ENCODE measurements at regions not wholly inside any gene's neighbourhood (a gene's known extent, or its start where the extent isn't known, plus 50 kb on each side); places are given as distances from the start of the nearest gene placed in this dataset.
"Not testable (repeated sequence)": the region's sequence is repeated elsewhere in the genome, so short reads cannot be mapped to it uniquely, and the experiment has no call there.

DNA sequence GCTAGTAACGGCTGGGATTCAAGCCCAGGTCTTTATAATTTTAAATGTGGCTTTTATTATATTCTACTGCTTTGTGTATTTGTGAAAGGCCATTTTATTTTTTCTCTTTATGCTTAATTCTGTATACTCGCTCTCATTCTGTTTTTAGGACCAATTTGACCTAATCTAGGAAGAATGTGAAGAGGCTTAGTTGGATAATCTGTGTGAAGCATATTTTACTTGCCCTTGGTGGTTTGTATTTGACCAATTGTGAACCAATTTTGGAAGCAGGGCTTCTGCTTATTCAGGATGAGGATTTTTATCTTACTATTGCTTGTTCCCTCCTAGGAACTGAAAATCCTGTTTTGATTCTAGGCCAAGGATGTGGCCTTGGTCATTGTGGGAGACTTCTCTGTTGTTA is 113.1 kb downstream of the TTC6 start:
- 52 to 58% methylated on average over 2 of the region's 2 CpGs for WGBS, 2 donors
- peaks cover 0 to 35% (median 0%) of the 10 kb centered on the region in 7 donors for H3K27me3 ChIP-seq
- H3K36me3 ChIP-seq: no peaks in the 10 kb centered on the region
- no peak for DNase-seq
- no peak for ATAC-seq
- no peak overlapping the region for H3K4me3 ChIP-seq
- no peak overlapping the region for H3K27ac ChIP-seq
- TF ChIP-seq, protein P1, sequence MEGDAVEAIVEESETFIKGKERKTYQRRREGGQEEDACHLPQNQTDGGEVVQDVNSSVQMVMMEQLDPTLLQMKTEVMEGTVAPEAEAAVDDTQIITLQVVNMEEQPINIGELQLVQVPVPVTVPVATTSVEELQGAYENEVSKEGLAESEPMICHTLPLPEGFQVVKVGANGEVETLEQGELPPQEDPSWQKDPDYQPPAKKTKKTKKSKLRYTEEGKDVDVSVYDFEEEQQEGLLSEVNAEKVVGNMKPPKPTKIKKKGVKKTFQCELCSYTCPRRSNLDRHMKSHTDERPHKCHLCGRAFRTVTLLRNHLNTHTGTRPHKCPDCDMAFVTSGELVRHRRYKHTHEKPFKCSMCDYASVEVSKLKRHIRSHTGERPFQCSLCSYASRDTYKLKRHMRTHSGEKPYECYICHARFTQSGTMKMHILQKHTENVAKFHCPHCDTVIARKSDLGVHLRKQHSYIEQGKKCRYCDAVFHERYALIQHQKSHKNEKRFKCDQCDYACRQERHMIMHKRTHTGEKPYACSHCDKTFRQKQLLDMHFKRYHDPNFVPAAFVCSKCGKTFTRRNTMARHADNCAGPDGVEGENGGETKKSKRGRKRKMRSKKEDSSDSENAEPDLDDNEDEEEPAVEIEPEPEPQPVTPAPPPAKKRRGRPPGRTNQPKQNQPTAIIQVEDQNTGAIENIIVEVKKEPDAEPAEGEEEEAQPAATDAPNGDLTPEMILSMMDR (IDR thresholded peaks at IDR 0.05): no peak
- no peaks in the 10 kb centered on the region for H3K4me1 ChIP-seq
- H3K9me3 ChIP-seq: no peaks in the 10 kb centered on the region
- intact Hi-C loops (cut with DNase I): loop anchor here in 3 of 10 donors (2.0 to 10.0 kb wide), 3 partner anchors 164 to 166 kb away; no protein-coding TSS in a partner anchor

DNA sequence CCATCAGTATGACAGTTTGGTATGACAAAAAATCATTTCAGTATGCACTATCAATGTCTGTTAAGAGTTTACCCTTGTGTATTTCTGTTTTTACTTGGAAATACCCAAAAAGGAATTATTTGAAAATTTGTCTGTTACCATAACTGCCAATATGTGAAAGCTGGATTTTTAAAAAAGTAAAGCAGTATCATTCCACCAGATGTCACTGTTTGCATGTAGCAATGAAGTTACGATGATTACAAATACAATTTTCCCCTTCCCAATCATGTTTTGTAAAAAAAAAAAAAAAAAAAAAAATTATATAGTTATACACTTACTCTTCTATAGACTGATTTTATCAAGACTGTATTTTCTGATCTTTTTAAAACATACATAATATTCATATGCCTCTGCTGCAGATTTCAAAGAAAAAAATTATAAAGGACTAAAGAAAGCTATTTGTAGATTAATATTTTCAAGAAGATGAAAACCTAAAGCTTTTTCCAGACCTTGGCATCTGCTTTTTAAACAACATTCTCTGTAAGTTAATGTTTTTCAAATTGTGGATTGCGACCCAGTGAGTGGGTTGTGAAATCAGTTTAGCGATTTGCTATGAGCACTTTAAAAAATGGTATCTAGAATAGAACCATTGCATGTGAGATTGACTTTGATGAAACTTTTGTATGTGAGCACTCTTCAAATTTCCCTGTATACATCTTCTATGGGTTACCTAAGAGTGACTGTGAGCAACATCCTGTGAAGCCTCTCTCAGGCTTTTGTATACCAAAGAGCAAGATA is 114.2 kb downstream of the TTC6 start:
- no peak overlapping the region for H3K27ac ChIP-seq
- no peak for ATAC-seq
- DNase-seq: no peak
- no peaks in the 10 kb centered on the region for H3K36me3 ChIP-seq
- peaks cover 0 to 35% (median 0%) of the 10 kb centered on the region in 7 donors for H3K27me3 ChIP-seq
- TF ChIP-seq, protein P1 (IDR thresholded peaks at IDR 0.05): peak in 7 of 9 donors; percentile 18 to 54 (median 41)
- WGBS, 2 donors: 70 to 71% methylated on average over 3 of the region's 3 CpGs
- H3K4me1 ChIP-seq: no peaks in the 10 kb centered on the region
- H3K9me3 ChIP-seq: no peaks in the 10 kb centered on the region
- intact Hi-C loops (cut with DNase I): loop anchor here in 6 of 10 donors (2.0 to 10.0 kb wide), 3 partner anchors 163 to 165 kb away; no protein-coding TSS in a partner anchor
- H3K4me3 ChIP-seq: no peak overlapping the region

DNA sequence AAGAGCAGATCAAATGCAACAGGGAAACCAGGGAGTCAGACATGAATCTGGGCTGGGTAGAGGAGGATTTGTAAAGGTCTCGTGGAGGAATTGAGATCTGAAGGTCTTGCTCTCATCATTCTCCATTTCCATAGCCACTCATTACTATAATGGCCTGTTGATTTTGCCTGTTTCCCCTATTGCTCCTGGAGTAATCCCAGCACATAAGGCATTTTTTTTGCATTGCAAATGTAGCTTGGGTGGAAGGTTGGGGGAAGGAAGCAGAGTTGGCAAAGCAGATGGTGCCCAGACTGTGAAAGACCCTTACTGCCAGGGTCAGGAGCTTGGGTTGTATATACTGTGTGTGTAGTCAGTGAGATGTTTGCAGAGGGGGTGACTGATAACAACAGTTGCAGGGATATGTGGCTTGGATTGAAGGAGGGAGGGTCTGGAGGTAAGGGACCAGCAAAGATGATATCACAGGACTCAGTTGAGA is 116.0 kb downstream of the TTC6 start:
- DNase-seq: no peak
- Histone ChIP-seq H3K27ac (no peak overlapping the region), H3K9me3 (no peaks in the 10 kb centered on the region), H3K4me3 (no peak overlapping the region), H3K27me3 (peaks cover 0 to 18% (median 0%) of the 10 kb centered on the region in 7 donors), H3K4me1 (no peaks in the 10 kb centered on the region), H3K36me3 (no peaks in the 10 kb centered on the region)
- no peak for ATAC-seq
- WGBS, 2 donors: 58 to 67% methylated on average over 1 of the region's 1 CpG
- TF ChIP-seq, protein P1 (IDR thresholded peaks at IDR 0.05): no peak
- intact Hi-C loops (cut with DNase I): loop anchor here in 3 of 10 donors (5.0 kb wide), 1 partner anchor 161 kb away; no protein-coding TSS in a partner anchor

DNA sequence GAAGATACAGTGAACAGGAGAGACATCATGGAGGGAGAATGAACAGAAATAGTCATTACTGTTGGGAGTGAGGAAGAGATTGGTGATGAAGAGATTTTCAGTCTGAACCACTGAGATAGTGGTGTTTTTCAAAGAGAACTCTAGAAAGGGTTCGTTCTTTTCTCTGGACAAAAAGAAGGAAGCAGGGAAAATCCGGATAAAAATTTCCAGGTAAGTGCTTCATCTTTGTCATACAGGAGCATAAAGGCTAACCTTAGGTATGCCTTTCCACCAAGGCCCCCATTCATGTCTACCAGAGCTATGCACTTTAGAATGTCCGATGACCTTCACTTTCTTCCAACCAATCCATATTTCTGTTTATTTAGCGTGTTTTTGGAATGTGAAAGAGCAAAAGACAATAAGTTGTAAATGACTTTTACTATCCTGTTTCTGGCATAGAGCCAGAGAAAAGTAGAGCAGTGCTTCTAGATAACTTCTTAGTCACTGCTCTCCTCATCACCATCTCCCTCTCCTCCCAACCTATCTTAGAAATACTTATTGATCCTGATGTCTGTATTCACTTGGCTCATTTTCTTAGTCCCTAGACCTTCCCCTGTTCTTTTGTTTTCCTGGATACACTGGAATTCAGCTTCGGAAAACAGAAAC is 116.5 kb downstream of the TTC6 start:
- H3K4me1 ChIP-seq: no peaks in the 10 kb centered on the region
- H3K27ac ChIP-seq: no peak overlapping the region
- H3K9me3 ChIP-seq: no peaks in the 10 kb centered on the region
- intact Hi-C loops (cut with DNase I): loop anchor here in 3 of 10 donors (5.0 kb wide), 1 partner anchor 160 kb away; no protein-coding TSS in a partner anchor
- no peak for ATAC-seq
- 81 to 86% methylated on average over 5 of the region's 5 CpGs for WGBS, 2 donors
- DNase-seq: no peak
- no peaks in the 10 kb centered on the region for H3K36me3 ChIP-seq
- TF ChIP-seq, protein P1 (IDR thresholded peaks at IDR 0.05): no peak
- H3K4me3 ChIP-seq: no peak overlapping the region
- peaks cover 0 to 16% (median 0%) of the 10 kb centered on the region in 7 donors for H3K27me3 ChIP-seq

DNA sequence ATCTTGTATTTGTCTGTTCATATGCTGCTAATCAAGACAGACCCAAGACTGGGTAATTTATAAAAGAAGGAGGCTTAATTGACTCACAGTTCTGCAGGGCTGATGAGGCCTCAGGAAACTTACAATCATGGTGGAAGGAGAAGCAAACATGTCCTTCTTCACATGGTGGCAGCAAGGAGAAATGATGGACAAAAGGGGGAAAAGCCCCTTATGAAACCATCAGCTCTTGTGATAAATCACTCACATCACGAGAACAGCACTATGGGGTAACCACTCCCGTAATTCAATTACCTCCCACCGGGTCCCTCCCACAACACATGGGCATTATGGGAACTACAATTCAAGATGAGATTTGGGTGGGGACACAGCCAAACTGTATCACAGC is 117.0 kb downstream of the TTC6 start:
- not testable (repeated sequence) for H3K4me1 ChIP-seq, H3K36me3 ChIP-seq, DNase-seq, ATAC-seq, H3K27ac ChIP-seq, H3K4me3 ChIP-seq, H3K9me3 ChIP-seq
- intact Hi-C loops (cut with DNase I): loop anchor here in 3 of 10 donors (5.0 kb wide), 1 partner anchor 160 kb away; no protein-coding TSS in a partner anchor
- 83% methylated on average over 3 of the region's 3 CpGs for WGBS, 2 donors
- peaks cover 0 to 13% (median 0%) of the 10 kb centered on the region in 7 donors for H3K27me3 ChIP-seq

Data from heart right ventricle (tissue), 16 donors.